HG03108 (cell line): ENCODE measurements at regions not wholly inside any gene's neighbourhood (a gene's known extent, or its start where the extent isn't known, plus 50 kb on each side); places are given as distances from the start of the nearest gene placed in this dataset.

Experiments used
- ATAC-seq: cut with Tn5 transposase; IDR thresholded peaks from one replicate; pipeline ENCODE4 v1.9.1; 2021; ENCODE audit warnings: moderate library complexity; ENCODE audit not compliant: unreplicated experiment

- no peak for ATAC-seq
These were observed 479.0 kb downstream of the TDRD15 start for GRCh38 chr2:21602789-21603188.

- no peak for ATAC-seq
These were observed 483.8 kb downstream of the TDRD15 start for GRCh38 chr2:21607572-21607971.

- ATAC-seq: no peak
These were observed 486.5 kb downstream of the TDRD15 start for GRCh38 chr2:21610304-21610703.

DNA sequence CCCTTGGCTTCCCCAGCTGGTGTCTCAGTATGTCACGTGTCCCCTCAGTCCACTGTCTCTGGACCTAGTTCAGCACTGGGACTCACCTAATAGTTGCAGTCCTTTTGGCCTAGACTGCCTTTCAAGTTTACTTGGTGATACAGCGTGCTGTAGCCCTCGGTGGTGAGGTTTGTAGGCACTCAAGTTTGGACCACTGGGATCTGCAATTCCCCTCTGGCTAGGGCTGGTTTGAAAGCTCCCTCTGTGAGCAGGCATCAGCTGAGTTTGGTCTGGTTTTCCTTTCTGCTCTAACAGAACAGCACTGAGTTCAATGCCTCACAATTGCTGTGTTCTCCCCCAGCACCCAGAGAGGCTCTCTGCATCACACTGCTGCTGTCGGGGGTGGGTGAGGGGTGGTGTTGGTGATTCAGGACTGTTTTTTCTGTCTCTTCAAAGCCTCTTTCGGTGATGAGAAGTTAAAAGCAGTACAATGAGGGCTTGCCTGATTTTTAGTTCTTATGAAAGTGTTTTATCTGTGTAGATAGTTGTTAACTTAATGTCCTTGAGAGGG, 494.2 kb downstream of the TDRD15 start:
- ATAC-seq: no peak

DNA sequence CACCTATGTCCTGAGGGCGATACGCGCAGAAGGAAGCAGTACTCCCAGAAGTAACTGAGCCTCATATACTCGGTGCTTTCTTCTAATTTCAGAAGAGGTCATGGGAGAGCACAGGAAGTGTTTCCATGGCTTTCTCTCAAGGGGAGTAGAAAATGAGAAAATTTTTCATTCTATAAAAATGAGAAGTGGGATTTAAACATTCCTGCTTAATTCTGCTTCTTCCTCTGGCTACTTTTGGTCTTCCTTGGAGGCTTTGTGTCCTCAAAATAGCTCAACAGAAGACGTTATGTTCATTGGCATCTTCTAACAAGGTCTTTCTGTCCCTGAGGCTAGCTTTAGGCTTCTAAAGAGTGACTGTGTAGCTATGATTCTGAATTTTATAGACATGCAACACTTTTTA, 497.0 kb downstream of the TDRD15 start:
- ATAC-seq: no peak

GRCh38 chr2:21627938-21628337, 504.2 kb downstream of the TDRD15 start:
- ATAC-seq: no peak

DNA sequence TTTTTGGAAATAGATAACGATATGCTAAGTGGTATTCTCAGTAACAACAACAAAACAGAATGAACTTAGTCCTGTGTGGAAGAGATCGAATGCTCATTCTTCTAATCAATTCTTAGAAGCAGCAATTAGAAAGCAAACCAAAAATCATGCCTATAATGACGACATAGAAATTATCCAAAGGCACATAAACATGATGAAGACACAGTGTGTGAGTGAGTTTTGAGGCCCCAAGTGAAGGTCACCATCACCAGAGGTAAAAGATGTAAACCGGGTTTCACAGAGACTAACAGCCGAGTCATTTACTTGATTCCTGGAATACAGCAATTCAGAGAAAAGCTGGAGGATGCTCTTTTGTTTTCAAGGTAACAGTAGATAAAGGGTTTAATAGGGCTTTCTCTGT, 509.2 kb downstream of the TDRD15 start:
- no peak for ATAC-seq

- ATAC-seq: no peak
These were observed 509.7 kb downstream of the TDRD15 start for GRCh38 chr2:21633466-21633865.

GRCh38 chr2:21633911-21634310, 510.1 kb downstream of the TDRD15 start:
- ATAC-seq: no peak

DNA sequence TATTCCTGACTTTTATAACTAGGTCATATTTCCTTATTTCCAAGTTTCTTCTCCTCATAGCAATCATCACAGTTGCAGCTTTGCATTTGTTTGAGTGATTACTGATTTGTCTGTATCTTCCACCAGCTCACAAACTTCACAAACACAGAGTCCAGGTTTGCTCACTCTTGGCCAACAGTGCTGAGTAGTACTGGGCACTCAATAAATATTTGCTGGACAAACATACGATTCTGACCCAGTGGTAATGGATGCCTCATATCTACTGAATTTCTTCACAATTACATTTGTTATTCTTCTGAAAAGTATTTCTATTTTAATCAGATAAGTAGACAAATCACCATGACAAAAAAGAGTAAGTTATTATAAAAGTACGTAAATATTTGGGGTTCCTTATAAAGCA, 516.3 kb downstream of the TDRD15 start:
- no peak for ATAC-seq

GRCh38 chr2:21642647-21643046, 518.9 kb downstream of the TDRD15 start:
- no peak for ATAC-seq

DNA sequence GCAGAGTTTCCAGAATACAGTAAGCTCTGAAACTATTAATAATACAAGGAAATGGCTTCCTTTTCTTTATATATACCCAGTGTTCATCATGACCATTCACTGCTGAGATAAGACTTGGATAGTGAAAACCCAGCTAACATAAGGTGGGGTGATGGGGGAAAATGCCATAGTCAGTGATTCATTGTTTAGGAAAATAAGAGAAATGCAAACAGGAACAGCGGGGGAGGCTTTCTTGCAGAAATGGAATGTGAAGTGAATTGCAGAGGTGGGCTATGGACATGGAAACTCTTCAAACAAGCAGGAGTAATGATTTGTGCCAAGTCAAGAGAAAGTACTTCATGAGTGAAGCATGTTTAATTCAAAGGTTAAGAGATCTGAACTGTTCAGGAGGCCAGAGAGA, 519.4 kb downstream of the TDRD15 start:
- no peak for ATAC-seq

- ATAC-seq: no peak
These were observed 520.5 kb downstream of the TDRD15 start for GRCh38 chr2:21644266-21644665.

- no peak for ATAC-seq
These were observed 522.6 kb downstream of the TDRD15 start for GRCh38 chr2:21646345-21646744.

DNA sequence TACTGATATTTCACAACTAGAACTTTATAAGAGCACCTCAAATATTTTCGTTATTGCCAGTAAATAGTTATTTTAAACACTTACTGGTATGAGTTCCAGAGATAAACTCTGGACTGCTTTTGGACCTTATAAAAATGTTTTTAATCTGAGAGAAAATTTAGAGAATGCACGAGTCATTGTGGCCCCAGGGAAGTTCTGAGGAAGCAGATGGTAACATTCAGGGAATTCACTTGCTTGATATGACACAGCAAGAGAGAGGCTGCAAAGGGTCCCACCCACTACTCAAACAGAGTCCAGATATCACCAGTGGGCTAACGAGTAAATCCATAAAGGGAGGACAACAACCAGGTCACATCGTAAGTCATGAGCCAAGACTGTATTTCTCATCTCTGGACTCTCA, 526.8 kb downstream of the TDRD15 start:
- ATAC-seq: no peak

- no peak for ATAC-seq
These were observed 531.4 kb downstream of the TDRD15 start for GRCh38 chr2:21655136-21655535.

GRCh38 chr2:21656330-21657075, 532.7 kb downstream of the TDRD15 start:
- no peak for ATAC-seq

DNA sequence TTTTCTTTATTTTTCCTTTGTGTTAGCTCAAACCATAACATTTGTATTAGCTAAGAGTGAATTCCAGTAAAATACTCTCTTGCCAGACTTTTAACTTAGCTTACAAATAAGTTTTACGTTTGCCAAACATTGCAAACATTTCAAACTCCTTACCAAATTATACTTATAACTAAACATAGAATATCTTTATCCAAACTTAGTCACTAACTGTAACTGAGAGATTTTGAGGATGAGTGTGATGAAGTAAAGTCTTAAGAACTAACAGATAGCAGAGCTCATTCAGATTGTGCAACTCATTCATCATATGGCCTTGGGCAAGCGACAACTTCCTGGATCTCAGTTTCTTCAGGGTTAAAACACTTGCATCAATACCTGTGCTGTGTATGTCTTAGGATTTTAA, 533.7 kb downstream of the TDRD15 start:
- ATAC-seq: no peak

- no peak for ATAC-seq
These were observed 534.5 kb downstream of the TDRD15 start for GRCh38 chr2:21658269-21658668.

- ATAC-seq: no peak
These were observed 535.2 kb downstream of the TDRD15 start for GRCh38 chr2:21658907-21659477.

DNA sequence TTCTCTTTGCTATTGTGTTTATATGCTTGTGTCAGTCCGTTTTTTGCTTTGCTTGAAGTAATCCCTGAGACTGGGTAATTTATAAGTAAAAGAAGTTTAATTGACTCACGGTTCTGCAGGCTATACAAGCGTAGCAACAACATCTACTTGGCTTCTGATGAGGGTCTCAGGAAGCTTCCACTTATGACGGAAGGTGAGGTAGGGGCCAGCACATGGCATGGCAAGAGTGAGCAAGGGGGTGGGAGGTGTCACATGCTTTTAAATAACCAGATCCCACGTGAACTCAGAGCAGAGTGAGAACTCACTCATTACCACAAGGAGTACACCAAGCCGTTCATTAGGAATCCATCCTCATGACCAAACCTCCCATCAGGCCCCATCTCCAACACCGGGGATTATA, 540.3 kb downstream of the TDRD15 start:
- ATAC-seq: no peak

DNA sequence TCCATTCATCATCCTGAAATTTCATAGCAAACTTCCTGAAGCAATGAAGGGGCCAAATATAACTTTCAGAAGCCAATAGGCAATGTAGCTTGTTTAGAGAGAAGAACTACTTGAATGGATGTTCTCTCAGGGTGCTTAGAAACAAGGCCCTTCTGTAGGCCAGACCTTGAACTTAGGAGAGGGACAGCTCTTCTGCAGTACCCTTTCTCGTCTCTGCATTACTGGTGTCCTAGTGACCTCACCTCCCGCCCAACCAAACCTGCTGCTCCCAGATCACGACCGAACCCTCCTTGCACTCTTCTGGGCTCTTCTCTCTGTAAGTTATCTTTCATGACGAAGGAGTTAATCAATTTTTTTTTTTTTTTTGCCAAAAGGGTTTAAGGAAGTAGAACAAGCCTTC, 543.9 kb downstream of the TDRD15 start:
- ATAC-seq: no peak
